HG03095 (cell line): ENCODE measurements at regions not wholly inside any gene's neighbourhood (a gene's known extent, or its start where the extent isn't known, plus 50 kb on each side); places are given as distances from the start of the nearest gene placed in this dataset.

Experiments
- ATAC-seq: cut with Tn5 transposase; IDR thresholded peaks from one replicate; pipeline ENCODE4 v1.9.1; 2021; ENCODE audit warnings: moderate library complexity; ENCODE audit not compliant: unreplicated experiment

DNA sequence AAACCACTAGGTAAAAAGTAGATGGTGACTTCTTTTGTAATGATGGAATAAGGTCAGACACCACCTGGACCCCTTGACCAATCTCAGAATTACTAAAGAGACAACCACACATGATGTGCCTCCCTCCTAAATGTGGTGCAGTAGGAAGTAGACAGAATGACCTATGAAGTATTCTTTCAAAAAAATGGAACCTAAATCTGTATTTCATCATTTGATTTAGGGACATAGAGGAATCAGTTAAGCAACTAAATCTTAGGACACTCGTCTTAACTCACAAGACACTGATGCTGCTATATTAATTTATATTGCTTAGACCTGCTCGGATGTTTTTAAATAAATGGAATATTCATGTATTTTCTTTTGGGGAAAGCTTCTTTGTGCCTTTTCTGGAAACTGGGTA, 80.9 kb upstream of the IRF2BP2 start:
- ATAC-seq, result no peak

- ATAC-seq, result no peak
Measured at GRCh38 chr1:234689236-234689635, 79.3 kb upstream of the IRF2BP2 start.

DNA sequence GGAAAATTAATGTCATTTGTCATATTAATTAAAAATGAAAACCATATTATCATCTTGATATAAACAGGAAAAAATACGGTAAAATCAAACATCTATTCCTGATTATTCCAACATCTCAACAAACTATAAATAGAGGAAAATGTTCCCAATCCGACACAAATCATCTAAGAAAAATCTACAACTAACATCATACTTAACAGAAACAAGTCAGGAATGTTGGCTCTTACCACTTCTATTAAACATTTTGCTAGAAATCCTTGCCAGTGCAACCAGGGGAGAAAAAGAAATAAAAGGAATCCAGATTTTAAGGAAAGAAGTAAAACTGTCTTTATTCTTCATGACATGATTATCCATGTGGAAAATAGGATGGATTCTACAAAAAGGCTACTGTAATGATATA, 77.0 kb upstream of the IRF2BP2 start:
- ATAC-seq, result no peak

DNA sequence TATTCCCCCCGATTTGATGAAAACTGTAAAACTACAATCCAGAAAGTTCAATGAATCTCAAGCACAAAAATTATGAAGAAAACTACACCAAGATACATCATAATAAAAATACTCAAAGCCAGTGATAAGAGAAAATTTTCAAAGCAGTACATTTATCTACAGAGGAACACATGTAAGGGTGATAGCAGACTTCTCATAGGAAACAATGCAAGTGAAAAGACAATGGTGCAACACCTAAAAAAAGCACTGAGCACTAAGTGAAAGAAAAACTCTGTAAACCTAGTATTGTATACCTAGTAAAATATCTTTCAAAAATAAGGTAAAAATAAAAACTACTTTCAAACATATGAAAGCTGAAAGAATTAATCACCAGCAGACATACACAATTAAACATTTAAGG, 76.1 kb upstream of the IRF2BP2 start:
- no peak for ATAC-seq

DNA sequence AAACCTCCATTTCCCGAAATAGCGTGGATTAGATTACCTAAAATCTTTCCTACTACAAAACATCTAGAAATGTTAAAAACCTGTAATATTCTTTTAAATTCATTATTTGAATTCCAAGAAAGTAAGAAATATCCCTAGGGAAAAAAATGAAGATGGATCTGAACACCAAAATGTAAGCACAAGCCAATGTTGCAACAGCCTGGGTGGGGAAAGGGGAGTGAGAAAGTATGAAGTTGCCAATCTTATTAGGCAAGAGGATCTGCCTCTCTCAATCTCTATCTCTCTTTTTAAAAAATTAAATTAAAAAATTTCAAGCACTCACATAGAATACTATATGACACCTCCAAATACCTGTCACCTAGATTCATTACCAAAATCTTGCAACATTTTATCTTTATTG, 74.9 kb upstream of the IRF2BP2 start:
- no peak for ATAC-seq

GRCh38 chr1:234683861-234684632, 74.1 kb upstream of the IRF2BP2 start:
- no peak for ATAC-seq

GRCh38 chr1:234683127-234683860, 73.3 kb upstream of the IRF2BP2 start:
- no peak for ATAC-seq

GRCh38 chr1:234681990-234682389, 72.0 kb upstream of the IRF2BP2 start:
- no peak for ATAC-seq

DNA sequence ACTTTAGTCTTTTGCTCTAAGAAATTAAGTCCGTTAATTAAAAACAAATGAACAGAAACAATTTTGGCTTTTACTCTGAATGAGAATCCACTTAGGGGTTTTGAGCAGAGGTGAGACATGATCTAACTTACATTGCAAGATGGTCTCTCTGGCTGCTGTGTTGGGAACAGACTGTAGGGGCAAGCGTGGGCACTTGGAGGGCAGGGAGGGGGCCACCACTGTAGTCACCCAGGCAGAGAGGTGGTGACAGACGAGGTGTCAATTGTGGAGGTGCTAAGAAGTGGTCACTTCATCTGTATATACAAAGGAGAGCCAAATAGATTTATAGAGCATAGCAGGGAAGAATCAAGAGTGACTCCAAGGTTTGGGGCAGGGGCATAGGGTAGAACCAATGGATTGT, 71.1 kb upstream of the IRF2BP2 start:
- no peak for ATAC-seq

DNA sequence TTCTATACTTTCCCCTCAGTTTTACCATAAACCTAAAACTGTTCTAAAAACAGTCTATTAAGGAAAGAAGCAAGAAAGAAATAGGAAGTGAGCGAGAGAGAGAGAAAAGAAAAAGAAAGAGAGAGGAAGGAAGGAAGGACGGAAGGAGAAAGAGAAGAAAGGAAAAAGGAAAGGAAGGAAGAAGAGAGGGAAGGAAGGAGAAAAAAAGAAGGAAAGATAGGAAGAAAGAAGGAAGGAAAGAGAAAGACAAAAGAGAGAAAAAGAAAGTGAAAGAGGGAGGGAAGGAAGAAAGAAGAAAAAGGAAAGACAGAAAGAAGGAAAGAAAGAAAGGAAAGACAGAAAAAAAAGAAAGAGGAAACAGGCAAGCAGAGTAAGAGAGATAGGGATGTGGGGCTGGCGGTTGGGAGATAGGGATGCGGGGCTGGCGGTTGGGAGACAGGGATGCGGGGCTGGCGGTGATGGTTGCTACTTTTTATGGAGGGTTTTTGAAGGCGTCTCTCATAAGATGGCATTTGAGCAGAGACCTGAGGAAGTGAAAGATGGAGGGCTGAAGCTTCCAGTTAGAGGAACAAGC, 70.4 kb upstream of the IRF2BP2 start:
- no peak for ATAC-seq

GRCh38 chr1:234676103-234676594, 66.2 kb upstream of the IRF2BP2 start:
- peak; percentile 82 for ATAC-seq

DNA sequence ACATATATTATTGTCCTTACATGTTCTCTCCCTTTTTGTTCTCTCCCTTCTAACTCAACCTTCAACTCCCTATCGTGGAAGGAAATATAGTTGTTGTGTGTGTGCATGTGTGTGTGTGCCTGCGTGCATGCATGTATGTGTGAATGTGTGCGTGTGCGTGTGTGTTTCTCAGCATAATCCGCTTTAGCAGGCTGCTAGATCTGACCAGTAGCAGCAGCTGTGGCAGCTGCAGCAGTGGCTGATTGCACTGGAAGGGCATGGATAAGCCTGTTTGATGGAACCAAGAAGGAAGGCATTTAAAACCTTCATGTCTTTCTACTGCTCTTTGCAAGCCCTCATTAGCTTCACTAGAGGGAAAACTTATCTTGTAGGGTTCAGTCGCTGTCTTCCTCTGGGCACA, 65.6 kb upstream of the IRF2BP2 start:
- ATAC-seq, result no peak

GRCh38 chr1:234675006-234675405, 65.0 kb upstream of the IRF2BP2 start:
- ATAC-seq, result no peak

DNA sequence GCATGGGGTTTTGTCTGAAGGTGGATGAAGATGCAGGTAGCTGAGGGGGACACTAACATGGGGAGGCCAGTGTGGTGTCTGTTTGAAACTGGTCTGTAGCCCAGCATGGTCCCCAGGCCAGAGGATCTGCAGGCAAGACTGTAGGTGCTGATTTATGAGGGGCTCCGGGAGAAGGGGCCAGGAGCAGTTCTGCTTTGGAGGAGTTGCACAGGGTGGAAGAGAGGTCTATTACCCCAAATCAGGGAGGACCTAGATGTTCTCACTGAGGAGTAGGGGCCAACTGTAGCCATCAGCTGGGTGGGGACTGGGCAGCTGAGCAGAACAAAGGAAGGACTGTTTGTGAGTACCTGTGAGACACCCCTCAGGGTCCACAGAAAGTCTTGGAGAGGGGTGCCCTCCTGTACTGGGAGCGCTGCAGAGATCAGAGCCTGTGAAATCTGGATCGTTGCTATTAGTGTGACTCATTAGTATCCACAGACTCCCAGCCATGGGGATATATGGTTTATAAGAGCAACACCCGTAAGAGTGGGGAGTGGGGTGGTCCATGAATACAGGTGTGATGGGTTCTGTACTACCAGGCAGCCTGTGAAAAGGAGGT, 64.3 kb upstream of the IRF2BP2 start:
- no peak for ATAC-seq

GRCh38 chr1:234672349-234673135, 62.6 kb upstream of the IRF2BP2 start:
- no peak for ATAC-seq

GRCh38 chr1:234670967-234671626, 61.1 kb upstream of the IRF2BP2 start:
- no peak for ATAC-seq

DNA sequence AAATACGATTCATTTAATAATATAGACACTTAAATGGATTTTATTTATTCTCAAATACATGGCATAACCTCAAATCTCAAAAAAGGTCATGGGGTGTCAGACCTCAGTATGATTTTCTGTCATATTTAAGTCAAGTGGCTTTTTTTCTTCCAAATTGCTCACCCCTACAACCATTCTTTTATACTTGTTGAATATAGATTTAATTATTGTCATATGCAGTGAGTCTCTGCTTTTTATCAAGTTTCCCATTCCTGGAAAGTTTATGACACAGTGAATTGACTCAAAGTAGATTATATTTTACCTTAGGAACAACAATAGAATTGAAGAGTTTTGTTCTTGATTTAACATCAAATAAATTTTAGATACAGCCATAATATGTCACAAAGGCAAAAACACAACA, 59.5 kb upstream of the IRF2BP2 start:
- no peak for ATAC-seq

GRCh38 chr1:234668577-234668955, 58.6 kb upstream of the IRF2BP2 start:
- no peak for ATAC-seq

GRCh38 chr1:234667600-234668576, 57.9 kb upstream of the IRF2BP2 start:
- no peak for ATAC-seq
